IPS DF 6.9 (cell line): ENCODE measurements at regions not wholly inside any gene's neighbourhood (a gene's known extent, or its start where the extent isn't known, plus 50 kb on each side); places are given as distances from the start of the nearest gene placed in this dataset.
"Not testable (repeated sequence)": the region's sequence is repeated elsewhere in the genome, so short reads cannot be mapped to it uniquely, and the experiment has no call there.

Experiments used
- DNase-seq: peaks from one replicate; pipeline ENCODE4 v3.0.0-alpha.2; 2013; ENCODE audit warnings: low read depth, low spot score
- H3K27ac ChIP-seq: one replicate; pipeline ENCODE4 v1.5.1; 2013; ENCODE audit warnings: low read length, control low read depth
- H3K27me3 ChIP-seq: 2 replicates; pipeline ENCODE4 v1.6.1; 2013; ENCODE audit warnings: mild to moderate bottlenecking, low read length; ENCODE audit not compliant: control insufficient read depth, insufficient read depth
- H3K36me3 ChIP-seq: 2 replicates; pipeline ENCODE4 v1.6.1; 2013; ENCODE audit warnings: low read length; ENCODE audit not compliant: control insufficient read depth, insufficient read depth
- H3K4me1 ChIP-seq: 2 replicates; pipeline ENCODE4 v1.6.1; 2013; ENCODE audit warnings: low read length; ENCODE audit not compliant: control insufficient read depth, insufficient read depth
- H3K4me3 ChIP-seq: 2 replicates; pipeline ENCODE4 v1.5.1; 2013; ENCODE audit warnings: mild to moderate bottlenecking, low read length
- H3K9me3 ChIP-seq: 2 replicates; pipeline ENCODE4 v1.6.1; 2013; ENCODE audit warnings: low read length, inconsistent platforms; ENCODE audit not compliant: control insufficient read depth, insufficient read depth
- WGBS: extraction: QIAGEN DNeasy Blood & Tissue Kit; methylation state at CpG from one replicate; pipeline ENCODE4 v1.1.7; 2013; ENCODE audit warnings: mixed read lengths, missing lambda C conversion rate; ENCODE audit not compliant: insufficient read length, insufficient coverage; 5-methylcytosine and 5-hydroxymethylcytosine counted together

DNA sequence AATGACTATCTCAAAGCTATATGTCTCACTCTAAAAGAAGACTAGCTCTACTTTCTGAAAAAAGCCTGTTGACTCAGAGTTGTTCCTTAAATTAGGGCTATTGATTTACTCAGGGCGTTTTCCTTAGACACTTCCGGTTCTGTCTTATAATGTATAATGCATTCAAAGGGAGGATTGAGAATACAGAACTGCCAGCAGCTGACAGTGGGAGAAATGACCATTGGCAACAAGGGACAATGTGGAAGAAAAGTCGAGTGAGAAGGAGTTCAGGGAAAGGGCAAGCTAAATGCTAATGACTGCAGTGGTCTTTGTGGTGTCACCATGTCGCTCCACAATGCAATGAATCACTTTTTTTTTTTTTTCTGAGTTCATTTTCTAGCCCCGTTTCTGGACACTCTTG is 65.7 kb upstream of the ANKH start:
- no peak overlapping the region for H3K27ac ChIP-seq
- H3K4me3 ChIP-seq: no peak overlapping the region
- WGBS: no CpG with 5 or more reads among the region's 5 CpGs
- H3K27me3 ChIP-seq: 0 out of 2 replicates have a peak, but pooled peaks cover 2% of the 10 kb centered on the region
- H3K4me1 ChIP-seq: no peaks in the 10 kb centered on the region
- no peak for DNase-seq
- H3K36me3 ChIP-seq: no peaks in the 10 kb centered on the region
- no peaks in the 10 kb centered on the region for H3K9me3 ChIP-seq

DNA sequence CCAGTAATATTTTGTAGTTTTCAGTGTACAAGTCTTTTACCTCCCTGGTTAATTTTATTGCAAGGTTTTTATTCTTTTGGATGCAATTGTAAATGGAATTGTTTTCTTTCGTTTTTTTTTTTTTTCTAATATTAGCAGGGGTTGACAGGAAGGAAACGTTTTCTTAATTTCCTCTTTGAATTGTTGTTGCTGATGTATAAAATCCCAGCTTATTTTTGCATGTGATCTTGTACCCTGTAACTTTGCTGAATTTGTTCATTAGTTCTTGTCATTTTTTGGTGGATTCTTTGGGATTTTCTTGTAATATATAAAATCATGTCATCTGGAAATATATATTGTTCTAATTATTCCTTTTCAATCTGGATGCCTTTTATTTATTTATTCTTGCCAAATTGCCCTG is 65.0 kb upstream of the ANKH start:
- no peak overlapping the region for H3K4me3 ChIP-seq
- H3K27me3 ChIP-seq: 0 out of 2 replicates have a peak, but pooled peaks cover 2% of the 10 kb centered on the region
- no CpG with 5 or more reads among the region's 2 CpGs for WGBS
- no peaks in the 10 kb centered on the region for H3K9me3 ChIP-seq
- DNase-seq: no peak
- no peaks in the 10 kb centered on the region for H3K36me3 ChIP-seq
- no peaks in the 10 kb centered on the region for H3K4me1 ChIP-seq
- no peak overlapping the region for H3K27ac ChIP-seq

DNA sequence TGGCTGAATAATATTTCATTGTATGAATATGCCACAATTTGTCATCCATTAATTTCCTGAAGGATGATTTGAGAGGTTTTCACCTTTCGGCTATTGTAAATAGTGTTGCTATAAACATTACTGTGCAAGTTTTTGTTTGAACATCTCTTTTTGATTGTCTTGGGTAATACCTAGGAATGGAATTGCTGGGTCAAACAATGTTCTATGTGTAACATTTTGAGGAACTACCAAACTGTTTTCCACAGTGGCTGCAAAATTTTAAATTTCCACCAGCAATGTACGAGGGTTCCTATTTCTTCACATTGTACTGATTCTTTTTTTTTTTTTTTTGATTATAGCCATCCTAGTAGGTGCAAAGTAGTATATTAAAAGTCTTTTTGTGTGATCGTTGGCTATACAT is 63.8 kb upstream of the ANKH start:
- no peak overlapping the region for H3K4me3 ChIP-seq
- 0 out of 2 replicates have a peak, but pooled peaks cover 2% of the 10 kb centered on the region for H3K27me3 ChIP-seq
- WGBS: no CpG with 5 or more reads among the region's 3 CpGs
- H3K27ac ChIP-seq: no peak overlapping the region
- no peaks in the 10 kb centered on the region for H3K36me3 ChIP-seq
- H3K4me1 ChIP-seq: no peaks in the 10 kb centered on the region
- no peak for DNase-seq
- H3K9me3 ChIP-seq: no peaks in the 10 kb centered on the region

- no peak overlapping the region for H3K27ac ChIP-seq
- H3K4me1 ChIP-seq: no peaks in the 10 kb centered on the region
- H3K4me3 ChIP-seq: no peak overlapping the region
- no peaks in the 10 kb centered on the region for H3K27me3 ChIP-seq
- DNase-seq: no peak
- no peaks in the 10 kb centered on the region for H3K36me3 ChIP-seq
- no peaks in the 10 kb centered on the region for H3K9me3 ChIP-seq
- WGBS: no CpG with 5 or more reads among the region's 7 CpGs
Measured at GRCh38 chr5:14932902-14933469, 61.4 kb upstream of the ANKH start.

GRCh38 chr5:14930486-14930885 is 58.9 kb upstream of the ANKH start:
- no peaks in the 10 kb centered on the region for H3K36me3 ChIP-seq
- H3K9me3 ChIP-seq: no peaks in the 10 kb centered on the region
- no CpG with 5 or more reads among the region's 3 CpGs for WGBS
- H3K27ac ChIP-seq: no peak overlapping the region
- no peak overlapping the region for H3K4me3 ChIP-seq
- no peaks in the 10 kb centered on the region for H3K4me1 ChIP-seq
- DNase-seq: no peak
- no peaks in the 10 kb centered on the region for H3K27me3 ChIP-seq

GRCh38 chr5:14929293-14930065 is 57.9 kb upstream of the ANKH start:
- Histone ChIP-seq H3K9me3 (no peaks in the 10 kb centered on the region), H3K36me3 (no peaks in the 10 kb centered on the region), H3K4me3 (no peak overlapping the region), H3K27me3 (no peaks in the 10 kb centered on the region), H3K27ac (no peak overlapping the region), H3K4me1 (no peaks in the 10 kb centered on the region)
- no peak for DNase-seq
- WGBS: no CpG with 5 or more reads among the region's 5 CpGs

DNA sequence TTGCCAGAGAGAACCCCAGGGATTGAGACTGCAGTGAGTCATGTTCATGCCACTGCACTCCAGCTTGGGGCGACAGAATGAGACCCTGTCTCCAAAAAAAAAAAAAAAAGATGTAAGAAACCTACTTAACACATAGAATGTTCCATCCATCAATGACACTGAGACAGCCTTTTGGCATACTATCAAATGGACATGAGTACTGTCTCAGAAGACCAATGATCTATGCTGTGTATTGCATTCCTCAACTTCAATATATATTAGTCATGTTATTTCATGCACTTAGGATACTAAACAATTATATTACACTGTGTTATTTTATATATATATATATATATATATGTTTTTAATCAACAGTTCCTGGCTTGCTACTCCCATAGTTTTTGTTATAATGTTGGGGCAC is 57.1 kb upstream of the ANKH start:
- no peaks in the 10 kb centered on the region for H3K36me3 ChIP-seq
- WGBS: no CpG with 5 or more reads among the region's 1 CpG
- H3K4me1 ChIP-seq: no peaks in the 10 kb centered on the region
- no peak for DNase-seq
- no peak overlapping the region for H3K4me3 ChIP-seq
- H3K9me3 ChIP-seq: no peaks in the 10 kb centered on the region
- no peak overlapping the region for H3K27ac ChIP-seq
- no peaks in the 10 kb centered on the region for H3K27me3 ChIP-seq

DNA sequence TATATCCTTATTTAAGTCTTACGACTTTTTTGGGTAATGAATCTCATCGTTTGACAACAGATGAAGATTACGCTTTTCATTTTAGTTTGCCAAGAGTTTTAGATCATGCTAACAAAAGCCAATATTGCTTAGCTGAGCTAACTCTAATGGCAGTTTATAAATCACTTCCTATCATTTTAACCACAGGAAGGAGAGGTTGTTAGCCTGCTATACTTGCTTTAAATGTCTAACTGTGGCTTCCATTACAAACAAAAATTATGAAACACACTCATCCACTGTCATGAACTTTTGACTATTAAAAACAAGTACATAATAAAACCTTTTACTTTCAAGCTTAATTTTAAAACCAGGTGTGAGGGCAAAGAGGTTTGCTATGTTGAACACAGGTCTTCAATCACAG is 53.7 kb upstream of the ANKH start:
- Histone ChIP-seq H3K27me3 (no peaks in the 10 kb centered on the region), H3K9me3 (no peaks in the 10 kb centered on the region), H3K4me1 (no peaks in the 10 kb centered on the region), H3K27ac (no peak overlapping the region), H3K4me3 (no peak overlapping the region), H3K36me3 (no peaks in the 10 kb centered on the region)
- no CpG with 5 or more reads among the region's 3 CpGs for WGBS
- DNase-seq: no peak

- H3K27ac ChIP-seq, H3K9me3 ChIP-seq, H3K27me3 ChIP-seq, H3K4me1 ChIP-seq, H3K4me3 ChIP-seq, H3K36me3 ChIP-seq, DNase-seq: not testable (repeated sequence)
- no CpG with 5 or more reads among the region's 6 CpGs for WGBS
Measured at GRCh38 chr5:14922952-14923351, 51.4 kb upstream of the ANKH start.

- H3K9me3 ChIP-seq: no peaks in the 10 kb centered on the region
- WGBS: no CpG with 5 or more reads among the region's 9 CpGs
- no peaks in the 10 kb centered on the region for H3K27me3 ChIP-seq
- H3K4me3 ChIP-seq: no peak overlapping the region
- no peak for DNase-seq
- H3K4me1 ChIP-seq: no peaks in the 10 kb centered on the region
- no peak overlapping the region for H3K27ac ChIP-seq
- no peaks in the 10 kb centered on the region for H3K36me3 ChIP-seq
Measured at GRCh38 chr5:14922456-14922855, 50.9 kb upstream of the ANKH start.
